Daoy (cell line): ENCODE measurements at regions not wholly inside any gene's neighbourhood (a gene's known extent, or its start where the extent isn't known, plus 50 kb on each side); places are given as distances from the start of the nearest gene placed in this dataset.
"Not testable (repeated sequence)": the region's sequence is repeated elsewhere in the genome, so short reads cannot be mapped to it uniquely, and the experiment has no call there.

Experiments
- DNase-seq: peaks from one replicate; pipeline ENCODE4 v3.0.0-alpha.2; 2015; ENCODE audit warnings: low read depth

DNA sequence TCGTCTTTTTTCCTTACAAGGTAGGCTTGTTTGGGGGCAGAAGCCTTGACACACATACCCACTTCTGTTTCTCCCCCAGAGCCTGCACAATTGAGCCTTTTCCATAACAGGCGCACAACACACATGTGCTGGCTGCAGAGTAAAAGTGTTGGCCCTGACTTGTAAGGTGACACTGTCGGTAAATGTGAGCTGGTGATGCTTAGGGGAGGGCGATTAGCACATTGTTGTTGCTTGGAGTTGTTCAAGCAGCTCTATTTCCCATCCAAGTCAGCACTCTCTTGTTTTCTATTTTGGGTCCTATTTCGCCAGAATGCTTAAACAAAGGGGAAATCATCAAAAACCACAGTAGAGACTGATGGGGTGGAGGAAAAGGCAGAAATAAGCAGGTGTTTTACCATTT is 51.9 kb upstream of the PTPRJ start:
- no peak for DNase-seq

DNA sequence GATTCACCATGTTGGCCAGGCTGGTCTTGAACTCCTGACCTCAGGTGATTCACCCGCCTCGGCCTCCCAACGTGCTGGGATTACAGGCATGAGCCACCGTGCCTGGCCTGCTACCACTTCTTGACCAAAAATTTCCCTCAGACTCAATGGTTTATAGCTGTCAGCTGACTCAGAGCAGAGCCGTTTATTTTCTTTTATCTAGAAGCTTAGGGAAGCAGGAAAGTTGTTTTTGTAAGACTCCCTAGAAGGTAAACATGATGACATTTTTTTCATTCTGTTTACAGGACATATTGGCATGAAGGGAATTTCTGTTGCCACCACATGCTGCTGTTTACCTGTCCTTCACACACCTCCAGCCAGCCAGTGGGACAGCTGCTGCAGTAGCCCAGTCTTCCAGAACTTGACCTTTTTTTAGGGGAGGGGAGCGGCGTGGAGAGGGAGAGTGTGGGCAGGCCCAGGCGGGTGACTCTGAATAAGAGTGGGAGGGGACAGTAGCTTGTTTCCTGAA is 56.1 kb upstream of the PTPRJ start:
- DNase-seq, result peak; percentile 71

DNA sequence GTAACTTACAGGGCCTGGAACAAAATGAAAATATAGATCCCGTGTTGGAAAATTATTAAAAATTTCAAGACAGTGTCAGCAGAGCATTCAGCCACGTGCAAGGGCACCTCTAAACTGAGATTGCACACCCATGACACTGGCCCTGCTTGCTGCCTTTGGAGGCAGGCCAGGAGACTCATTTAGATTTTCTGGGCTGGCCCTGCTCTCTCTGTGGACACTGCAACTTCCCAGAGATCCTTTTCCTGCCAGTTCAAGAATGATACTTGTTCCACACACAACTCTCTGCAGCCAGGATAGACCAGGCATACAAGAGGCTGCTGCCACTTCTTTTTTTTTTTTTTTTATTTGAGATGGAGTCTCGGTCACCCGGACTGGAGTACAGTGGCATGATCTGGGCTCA is 56.7 kb upstream of the PTPRJ start:
- peak; percentile 47 for DNase-seq

DNA sequence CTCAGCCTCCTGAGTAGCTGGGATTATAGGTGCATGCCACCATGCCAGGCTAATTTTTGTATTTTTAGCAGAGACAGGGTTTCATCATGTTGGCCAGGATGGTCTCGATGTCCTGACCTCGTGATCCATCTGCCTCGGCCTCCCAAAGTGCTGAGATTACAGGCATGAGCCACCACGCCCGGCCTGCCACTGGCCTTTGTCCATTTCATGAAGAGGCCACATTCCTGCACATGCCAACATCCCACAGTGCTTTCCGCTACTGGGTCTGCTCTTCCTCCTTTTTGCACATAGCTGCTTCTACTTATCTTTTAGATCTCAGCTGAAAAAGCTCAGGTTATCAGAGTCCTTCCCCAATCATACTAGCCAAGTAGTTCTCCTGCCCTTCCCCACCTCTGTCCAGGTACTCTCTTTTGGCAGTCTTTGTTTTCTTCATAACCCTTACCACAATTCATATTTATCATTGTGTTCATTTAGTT is 59.2 kb upstream of the PTPRJ start:
- DNase-seq, result not testable (repeated sequence)

DNA sequence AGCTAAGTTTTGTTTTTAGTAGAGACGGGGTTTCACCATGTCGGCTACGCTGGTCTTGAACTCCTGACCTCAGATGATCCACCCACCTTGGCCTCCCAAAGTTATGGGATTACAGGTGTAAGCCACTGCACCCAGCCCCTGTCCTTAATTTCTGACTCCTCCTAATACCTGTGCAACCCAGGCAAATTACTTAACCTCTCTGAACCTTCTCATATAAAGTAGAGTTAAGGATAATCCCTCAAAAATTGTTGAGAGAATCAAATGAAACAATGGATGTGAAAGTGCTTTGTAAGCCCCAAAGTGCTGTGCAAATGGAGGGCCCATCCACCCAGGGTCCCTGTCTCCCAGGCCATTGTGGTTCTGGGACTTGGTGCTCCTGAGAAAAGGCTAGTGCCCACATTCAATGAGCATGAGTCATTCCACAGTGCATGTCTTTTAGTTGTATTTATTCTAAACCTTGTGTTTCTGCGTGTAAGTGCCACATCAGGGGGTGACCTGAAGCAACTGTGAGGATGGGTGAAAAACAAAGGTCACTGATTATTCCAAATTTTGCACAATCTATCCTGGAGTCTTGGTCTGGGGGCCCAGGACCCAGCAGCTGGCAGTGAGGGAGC is 61.4 kb upstream of the PTPRJ start:
- DNase-seq, result peak; percentile 63

DNA sequence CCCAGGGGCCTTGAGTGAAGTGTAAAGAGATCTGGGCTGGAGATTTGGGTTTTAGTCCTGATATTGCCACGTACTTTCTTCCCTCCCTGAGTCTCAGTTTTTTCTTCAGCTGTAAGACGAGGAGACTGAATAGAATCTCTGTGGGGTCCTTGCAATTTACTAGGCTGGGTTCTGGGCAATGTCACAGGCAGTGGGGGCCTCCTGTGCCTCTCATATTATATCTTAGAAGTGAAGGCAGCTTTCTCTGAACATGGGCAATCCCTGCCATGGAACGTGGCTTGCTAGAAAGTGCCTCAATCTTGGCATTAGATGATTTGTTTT is 62.0 kb upstream of the PTPRJ start:
- DNase-seq, result no peak

DNA sequence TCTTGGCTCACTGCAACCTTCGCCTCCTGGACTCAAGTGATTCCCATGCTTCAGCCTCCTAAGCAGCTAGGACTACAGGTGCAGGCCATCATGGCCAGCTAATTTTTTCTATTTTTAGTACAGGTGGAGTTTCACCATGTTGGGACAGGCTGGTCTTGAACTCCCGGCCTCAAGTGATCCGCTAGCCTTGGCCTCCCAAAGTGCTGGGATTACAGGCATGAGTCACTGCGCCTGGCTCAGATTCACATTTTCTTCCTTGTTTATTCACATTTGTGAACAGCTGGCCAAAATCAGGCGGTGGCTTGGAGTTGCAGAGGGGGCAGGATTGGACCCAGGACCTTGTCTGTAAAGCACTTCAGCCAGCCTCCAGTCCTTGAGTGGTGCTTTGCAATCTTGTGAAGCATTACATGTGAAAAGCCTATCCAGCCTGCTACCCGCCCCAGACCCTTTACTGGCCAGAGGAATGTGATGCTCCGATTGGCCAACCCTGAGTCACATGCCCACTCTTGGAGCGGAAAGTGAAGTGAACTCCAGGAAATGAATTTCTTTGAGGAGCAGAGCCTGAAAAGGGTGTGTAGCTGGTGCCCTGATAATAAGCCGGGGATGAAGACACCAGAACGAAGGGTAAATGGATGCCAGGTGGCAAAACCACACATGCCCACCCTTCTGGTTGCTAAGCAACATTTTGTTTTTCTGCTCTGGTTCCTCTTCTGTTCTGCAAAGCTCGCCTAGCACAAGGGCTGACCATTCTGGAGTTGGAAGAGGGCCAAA is 62.6 kb upstream of the PTPRJ start:
- peak; percentile 91 for DNase-seq

DNA sequence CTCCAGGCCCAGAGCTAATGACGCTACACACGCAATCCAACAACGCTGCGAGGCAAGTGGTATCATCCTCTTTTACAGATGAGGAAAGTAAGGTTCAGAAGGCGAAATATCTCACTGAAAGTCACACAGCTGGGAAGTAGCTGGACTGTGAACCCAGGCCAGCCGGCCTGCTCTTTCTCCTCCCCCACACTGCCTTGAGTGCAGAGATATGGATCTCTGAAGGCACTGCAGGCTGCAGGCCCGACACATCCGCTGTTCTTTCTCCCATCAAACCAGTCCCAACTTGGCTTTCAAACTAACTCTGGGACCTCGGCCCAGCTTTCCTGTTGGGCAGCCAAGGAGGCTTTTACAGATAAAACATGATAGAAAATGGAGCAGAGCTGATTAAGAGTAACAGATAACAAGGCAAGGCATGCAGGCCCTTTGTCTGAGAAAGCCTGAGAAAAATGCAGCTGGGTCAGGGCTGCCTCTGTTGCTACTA is 64.0 kb upstream of the PTPRJ start:
- DNase-seq, result no peak

DNA sequence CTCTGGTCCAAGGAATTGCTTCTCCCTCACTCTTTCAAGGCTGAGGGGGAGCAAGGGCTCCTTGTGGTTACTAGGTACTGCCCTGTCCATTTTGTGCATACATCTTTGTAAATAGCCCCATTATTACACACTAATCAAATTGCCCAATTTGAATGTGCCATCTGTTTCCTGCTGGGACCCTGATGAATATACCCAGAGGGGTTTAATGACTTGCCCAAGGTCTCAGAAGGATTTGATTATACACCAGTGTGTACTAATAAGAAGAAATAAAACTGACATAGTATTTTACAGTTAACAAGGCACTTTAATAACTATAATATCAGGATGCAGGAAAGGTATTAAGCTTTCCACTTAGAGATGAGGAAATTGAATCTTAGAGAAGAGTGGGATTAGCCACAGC is 64.6 kb upstream of the PTPRJ start:
- DNase-seq, result no peak

DNA sequence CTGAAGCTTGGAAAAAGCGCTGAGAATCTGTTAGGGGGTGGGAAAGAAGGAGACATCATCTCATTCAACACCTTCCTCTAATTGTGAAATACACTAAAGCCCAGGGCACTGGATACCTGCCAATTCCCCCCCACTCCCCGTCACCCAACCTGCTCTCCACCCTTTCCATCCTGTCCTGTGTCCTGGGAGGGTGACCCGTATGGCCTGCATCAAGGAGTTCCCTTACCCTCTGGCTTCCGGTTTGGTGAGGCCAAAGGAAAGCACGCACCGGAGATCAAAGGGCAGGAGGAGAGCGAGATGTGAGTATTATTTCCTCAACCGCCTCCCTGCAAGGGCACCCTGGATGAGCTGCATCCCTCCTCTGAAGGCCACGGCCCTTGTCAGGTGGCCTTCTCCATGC is 65.0 kb upstream of the PTPRJ start:
- no peak for DNase-seq

DNA sequence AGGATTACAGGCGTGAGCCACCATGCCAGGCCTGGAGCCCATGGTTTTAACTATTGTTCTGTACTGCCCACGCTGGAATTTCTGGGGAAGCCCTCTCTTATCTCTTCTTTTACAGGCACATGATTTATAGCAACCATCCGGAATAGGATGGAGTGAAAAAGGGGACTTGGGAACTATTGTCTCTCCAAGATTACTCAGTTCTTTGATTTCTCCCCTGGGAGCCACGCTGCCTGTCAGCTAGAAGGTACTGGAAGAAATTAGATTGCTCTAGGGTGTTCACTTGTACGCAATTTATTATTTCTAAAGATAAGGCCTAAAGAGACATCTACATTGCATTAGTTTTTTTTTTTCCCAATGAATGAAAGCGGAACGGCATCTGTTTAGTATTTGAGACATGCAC is 65.6 kb upstream of the PTPRJ start:
- DNase-seq, result no peak

DNA sequence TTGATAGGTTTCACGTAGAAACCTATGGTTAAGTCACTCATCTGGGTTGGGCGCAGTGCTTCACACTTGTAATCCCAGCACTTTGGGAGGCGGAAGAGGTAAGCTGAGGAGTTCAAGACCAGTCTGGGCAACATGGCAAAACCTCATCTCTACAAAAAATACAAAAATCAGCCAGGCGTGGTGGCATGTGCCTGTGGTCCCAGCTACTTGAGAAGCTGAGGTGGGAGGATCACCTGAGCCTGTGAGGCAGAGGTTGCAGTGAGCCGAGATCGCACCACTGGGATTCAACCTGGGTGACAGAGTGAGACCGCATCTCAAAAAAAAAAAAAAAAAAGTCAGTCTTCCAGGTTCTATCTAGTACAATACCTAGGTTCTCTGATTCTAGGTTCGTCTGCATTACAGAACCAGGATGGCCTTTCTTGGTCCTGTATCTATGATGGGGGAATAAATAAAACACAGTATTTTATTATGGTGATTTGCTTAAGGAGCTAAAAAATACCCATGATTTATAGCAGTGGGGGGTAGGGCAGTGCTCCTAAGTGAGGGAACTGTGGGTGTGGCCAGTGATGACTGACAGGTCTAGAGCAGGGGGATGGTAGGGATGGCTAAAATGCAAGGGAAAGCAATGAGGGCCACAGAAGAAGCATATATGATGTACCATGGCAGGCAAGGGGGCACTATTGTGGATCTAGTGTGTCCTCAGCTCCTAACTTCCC is 65.5 kb upstream of the NUP160 start:
- DNase-seq, result no peak

DNA sequence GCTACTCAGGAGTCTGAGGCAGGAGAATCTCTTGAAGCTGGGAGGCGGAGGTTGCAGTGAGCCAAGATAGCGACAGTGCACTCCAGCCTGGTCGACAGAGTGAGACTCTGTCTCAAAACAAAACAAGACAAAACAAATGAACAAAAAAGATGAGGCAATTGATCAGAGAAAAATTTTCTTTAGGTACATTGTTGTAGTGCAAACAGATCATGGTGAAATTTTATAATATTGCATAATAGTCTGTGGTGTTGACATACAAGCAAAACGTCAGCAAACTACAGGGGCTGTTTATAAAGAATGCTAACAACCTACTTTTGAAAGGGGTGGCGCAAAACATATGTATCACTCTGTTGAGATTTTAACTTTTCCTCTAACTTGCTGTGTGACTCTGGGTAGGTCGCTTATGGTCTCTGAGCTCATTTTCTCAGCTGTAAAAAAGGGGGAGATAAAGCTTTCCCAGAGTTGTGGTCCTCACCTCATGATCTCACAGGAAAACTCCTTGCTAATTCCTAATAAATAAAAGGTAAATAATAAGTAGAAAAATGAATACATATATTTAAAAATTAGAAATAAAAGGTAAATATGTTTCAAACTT is 64.8 kb upstream of the NUP160 start:
- DNase-seq, result no peak

DNA sequence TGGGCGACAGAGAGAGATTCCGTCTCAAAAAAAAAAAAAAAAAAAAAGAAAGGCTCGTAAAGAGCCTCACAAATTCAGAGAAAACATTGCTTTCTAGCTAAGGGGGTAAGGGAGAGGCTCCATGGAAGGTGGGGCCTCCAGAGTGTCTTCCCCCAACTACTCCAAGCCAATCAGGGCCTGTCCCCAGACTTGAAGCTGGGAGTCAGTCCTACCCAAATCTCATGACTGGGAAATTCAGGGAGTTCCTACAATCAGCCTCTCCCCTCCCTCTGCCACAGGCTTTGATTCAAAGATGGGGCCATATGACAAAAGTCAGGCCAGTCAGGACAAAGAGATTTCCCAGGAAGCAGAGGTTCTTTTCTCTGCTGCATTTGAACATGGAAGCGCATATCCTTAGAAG is 63.0 kb upstream of the NUP160 start:
- no peak for DNase-seq

DNA sequence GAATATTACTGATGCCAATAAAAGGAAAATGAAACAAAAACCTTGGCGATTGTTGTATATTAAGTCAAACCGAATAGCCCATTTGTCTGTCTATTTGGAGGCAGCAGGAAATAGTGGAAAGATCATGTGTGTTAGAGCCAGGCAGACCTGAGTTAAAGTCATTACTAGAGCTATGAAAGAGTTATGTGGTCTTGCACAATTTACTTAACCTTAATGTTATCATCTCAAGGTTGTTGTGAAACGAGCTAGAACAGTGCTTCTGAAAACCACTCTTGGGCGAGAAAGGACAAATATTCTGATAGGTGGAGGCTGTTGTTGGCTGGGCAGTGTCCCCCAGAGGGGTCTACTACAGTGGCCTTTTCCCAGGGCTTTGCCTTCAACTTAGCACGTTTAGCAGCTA is 60.0 kb upstream of the NUP160 start:
- DNase-seq, result no peak

DNA sequence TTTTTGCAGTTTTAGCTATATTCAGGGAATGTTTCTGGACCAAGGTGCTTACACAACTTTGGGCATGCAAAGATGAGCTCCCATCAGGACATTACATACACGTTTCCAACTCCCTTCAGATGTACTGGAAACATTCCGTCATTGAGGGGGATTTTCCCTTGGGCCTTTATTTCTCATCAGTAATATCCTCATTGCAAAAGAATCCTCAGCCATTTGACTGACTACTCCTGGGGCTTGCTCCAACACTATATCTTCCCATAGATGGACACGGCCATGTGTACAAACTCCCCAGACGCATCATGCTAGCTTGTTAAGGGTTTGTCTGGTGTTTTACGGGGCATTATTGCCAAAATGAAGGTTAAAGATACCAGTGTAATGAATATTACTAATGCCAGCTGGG is 59.3 kb upstream of the NUP160 start:
- DNase-seq, result peak; percentile 28

DNA sequence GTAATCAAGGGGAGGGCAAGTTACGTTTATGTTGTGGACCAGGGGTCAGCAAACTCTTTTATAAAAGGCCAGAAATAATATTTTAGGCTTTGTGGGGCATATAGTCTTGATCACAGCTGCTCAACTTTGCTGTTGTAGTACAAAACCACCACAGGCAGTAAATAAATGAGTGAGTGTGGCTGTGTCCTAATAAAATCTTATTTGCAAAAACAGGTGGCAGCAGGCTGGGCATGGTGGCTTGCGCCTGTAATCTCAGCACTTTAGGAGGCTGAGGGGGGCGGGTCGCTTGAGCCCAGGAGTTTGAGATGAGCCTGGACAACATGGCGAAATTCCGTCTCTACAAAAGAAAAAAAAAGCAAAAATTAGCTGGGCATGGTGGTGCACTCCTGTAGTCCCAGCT is 57.9 kb upstream of the NUP160 start:
- DNase-seq, result no peak

DNA sequence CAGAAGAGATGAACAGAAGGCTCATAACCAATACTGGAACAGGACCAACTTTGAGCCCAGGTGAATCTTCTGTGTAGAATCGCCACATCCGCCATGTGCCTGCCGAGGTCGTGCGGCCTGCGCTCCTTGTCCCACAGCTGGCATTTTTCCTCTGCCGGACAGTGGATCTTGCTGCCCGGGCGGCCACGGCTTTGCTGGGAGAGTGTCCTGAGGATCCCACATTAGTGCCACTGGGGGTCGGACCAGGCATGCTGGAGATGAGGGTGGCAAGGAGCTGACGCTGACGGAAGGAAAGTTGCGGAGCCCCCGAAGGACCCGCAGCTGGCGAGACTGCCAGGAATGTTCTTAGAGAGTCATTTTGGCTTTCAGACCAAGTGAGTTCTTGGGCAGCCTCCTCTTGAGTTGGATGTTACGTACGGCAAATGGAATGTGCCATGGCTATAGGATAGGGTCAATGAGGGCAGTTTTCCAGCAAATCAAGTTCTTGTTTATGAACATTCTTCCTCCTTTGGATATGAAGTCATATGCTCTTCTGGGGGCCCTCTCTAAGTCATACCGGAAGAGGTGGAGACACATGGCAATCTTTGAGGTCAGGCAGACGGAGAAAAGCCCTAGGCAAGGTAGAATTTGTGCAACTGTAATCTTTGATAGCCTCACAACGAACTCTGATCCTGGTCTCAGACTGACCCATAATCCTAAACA is 57.4 kb upstream of the NUP160 start:
- peak; percentile 73 for DNase-seq

DNA sequence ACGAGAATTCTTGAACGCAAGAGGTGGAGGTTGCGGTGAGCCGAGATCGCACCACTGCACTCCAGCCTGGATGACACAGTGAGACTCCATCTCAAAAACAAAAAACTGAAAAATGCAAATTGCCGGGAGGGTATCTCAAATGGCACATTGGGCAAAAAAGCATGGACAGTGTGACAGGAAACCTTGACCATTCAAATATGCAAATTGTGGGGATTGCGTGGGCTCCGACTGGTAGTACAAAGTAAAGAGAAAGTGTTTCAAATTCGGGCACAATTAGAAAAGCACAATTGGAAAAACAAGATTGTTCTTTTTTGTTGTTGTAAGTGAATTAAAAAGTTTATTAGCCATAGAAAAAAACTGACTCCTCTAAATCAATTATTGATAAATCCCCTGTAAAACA is 56.7 kb upstream of the NUP160 start:
- no peak for DNase-seq

DNA sequence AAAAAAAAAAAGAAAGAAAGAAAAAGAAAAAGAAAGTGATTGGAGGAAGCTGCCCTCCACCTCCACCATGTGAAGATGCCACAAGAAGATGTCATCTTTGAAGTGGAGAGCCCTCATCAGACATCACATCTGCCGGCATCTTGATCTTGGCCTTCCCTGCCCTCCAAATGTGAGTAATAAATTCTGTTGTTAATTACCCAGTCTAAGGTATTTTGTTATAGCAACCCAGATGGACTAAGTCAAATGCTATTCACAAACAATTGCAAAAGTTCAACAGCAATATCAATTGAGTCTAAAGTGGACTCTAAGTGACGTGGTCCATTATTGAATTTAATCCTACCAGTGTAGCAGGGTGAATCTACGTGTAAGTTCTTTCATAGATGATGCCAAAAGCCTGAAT is 55.9 kb upstream of the NUP160 start:
- DNase-seq, result no peak

DNA sequence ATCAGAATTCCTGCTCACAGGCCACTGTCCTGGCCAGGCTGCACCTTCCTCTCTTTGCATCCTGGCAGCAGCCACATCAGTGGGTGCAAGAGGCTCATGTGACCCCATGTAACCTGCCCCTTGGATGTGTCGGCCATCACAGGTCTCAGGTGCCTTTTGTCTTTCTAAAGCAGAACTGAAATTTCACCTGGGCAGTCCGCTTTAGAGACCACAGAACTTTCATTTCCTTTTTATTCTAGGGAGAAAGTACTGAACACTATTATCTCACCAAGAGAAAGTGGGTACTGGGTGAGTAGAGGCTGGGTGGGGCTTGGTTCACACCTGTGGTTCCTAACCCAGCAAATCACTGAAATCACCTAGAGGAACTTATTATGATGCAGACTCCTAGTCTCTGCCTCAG is 51.7 kb upstream of the NUP160 start:
- no peak for DNase-seq
